AG04449 (cell line): ENCODE measurements at regions not wholly inside any gene's neighbourhood (a gene's known extent, or its start where the extent isn't known, plus 50 kb on each side); places are given as distances from the start of the nearest gene placed in this dataset.

ENCODE experiments used
- CTCF ChIA-PET: fragments of 350-600 bp; formaldehyde crosslinking; extraction: SDS; loops from one replicate; lab custom pipeline; 2021; ENCODE audit warnings: antibody characterized with exemption; lab: Yijun Ruan, JAX
- POLR2A ChIA-PET: fragments of 400-600, 350-600 bp; formaldehyde crosslinking; extraction: SDS; loops from one replicate; lab custom pipeline; 2020; ENCODE audit warnings: antibody characterized with exemption, inconsistent platforms; lab: Yijun Ruan, JAX
- DNase-seq: peaks from one replicate; pipeline ENCODE4 v3.0.0-alpha.2; 2010; ENCODE audit warnings: low read depth, low spot score
- H3K4me3 ChIP-seq: 2 replicates; pipeline ENCODE4 v1.5.1; 2011; ENCODE audit warnings: low read depth, mild to moderate bottlenecking, control low read depth, low read length
- CTCF ChIP-seq: IDR thresholded peaks from one replicate; pipeline ENCODE4 v1.5.1; 2011; ENCODE audit warnings: mild to moderate bottlenecking, moderate library complexity, low read length, control low read depth, inconsistent platforms; ENCODE audit not compliant: insufficient read depth; ENCODE audit errors: missing control alignments

DNA sequence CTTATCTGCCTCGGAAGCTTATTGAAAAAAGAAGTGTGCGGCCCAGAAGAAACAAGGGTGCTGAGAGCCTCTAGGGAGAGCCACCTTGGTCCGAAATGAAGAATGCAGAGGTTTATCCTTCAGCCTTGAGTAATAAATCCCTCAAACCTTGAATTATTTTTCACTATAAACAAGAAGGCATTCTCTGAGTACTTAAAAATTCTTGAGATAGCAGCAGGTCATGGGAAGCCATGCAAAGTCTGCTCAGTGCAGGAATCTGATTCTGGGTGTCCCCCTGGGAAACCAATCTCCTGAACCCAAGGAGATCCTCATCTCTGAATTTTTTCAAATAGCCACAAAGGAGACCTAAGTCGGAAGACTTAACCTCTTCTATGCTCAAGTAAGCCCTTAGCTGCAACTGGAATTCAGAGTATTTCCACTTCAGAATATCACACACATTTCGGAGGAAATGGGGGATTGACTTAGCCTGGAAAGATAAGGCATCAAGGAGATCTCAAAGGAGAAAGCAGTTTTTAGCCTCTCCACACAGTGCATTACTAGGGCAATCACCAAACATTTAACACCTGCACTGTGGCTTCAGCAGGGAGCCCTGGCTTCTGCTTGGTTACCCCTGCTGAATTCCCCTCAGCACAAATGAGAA is 365.0 kb downstream of the ETS1 start:
- no peak for TF ChIP-seq CTCF

DNA sequence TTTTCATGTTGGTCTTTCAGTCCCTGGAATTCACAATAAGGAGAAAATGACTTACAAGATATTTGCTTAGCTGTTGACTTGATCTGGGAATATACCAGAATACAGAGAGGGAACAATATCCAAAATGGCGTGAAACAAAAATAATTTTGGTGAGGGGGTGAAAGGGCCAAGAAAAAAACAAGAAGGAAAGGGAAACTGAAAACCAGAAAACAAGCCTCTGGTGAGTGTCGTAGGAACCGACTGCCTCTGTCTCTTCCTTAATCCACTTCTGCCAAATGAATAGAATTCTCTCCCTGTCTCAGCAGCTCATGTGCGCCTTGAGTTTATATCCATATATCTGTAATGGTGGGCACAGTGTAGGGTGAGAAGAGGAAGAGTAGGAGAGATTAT is 367.6 kb downstream of the ETS1 start:
- DNase-seq, result no peak
- no peak overlapping the region for H3K4me3 ChIP-seq
- POLR2A ChIA-PET, result no interaction called here
- TF ChIP-seq CTCF, result no peak
- CTCF ChIA-PET, result interaction anchor here (1.1 to 1.3 kb wide), 2 partner anchors 14 to 28 kb away, joined by 3 read pairs; no protein-coding TSS in a partner anchor

More for the DNA sequence above, 365.0 kb downstream of the ETS1 start:
- no peak for DNase-seq
- H3K4me3 ChIP-seq, result no peak overlapping the region
- ChIA-PET CTCF (no interaction called here), POLR2A (no interaction called here)

DNA sequence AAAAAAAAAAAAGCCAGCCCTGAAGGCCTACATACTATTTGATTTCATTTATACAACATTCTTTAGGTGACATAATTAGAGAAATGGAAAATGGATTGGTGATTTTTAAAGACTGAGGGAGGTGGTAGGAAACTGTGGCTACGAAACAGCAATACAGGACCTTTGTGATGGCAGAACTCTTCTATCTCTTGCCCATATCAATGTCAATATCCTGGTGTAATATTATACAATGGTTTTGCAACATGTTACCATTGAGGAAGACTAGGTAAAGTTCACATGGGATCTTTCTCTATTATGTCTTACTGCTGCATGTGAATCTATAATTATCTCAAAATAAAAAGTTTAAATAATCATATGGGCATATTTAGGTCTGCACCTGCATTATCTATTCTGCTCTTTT is 371.2 kb downstream of the ETS1 start:
- H3K4me3 ChIP-seq, result no peak overlapping the region
- POLR2A ChIA-PET, result no interaction called here
- CTCF ChIA-PET, result no interaction called here
- DNase-seq, result no peak
- TF ChIP-seq CTCF, result no peak

DNA sequence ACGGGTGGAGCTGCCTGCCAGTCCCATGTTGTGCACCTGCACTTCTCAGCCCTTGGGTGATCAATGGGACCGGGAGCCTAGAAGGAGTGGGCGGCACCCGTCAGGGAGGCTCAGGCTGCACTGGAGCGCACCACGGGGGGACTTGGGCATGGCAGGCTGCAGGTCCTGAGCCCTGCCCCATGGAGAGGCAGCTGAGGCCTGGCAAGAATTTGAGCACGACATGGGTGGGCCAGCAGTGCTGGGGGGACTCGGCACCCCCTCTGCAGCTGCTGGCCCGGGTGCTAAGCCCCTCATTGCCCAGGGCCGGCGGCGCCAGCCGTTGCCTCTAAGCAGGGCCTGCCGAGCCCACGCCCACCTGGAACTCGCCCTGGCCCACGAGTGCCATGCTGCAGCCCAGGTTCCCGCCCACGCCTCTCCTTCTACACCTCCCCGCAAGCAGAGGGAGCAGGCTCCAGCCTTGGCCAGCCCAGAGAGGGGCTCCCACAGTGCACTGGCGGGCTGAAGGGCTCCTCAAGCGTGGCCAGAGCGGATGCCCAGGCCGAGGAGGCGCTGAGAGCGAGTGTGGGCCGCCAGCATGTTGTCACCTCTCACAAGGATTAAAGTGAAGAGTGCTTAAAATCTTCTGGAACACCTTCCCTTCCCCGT is 372.0 kb downstream of the ETS1 start:
- TF ChIP-seq CTCF, result no peak
- CTCF ChIA-PET, result interaction anchor here (0.5 kb wide), 1 partner anchor 415 kb away, joined by 3 read pairs; no protein-coding TSS in a partner anchor
- POLR2A ChIA-PET, result no interaction called here
- no peak overlapping the region for H3K4me3 ChIP-seq
- no peak for DNase-seq

GRCh38 chr11:128214263-128214662 is 373.1 kb downstream of the ETS1 start:
- H3K4me3 ChIP-seq, result no peak overlapping the region
- no peak for TF ChIP-seq CTCF
- POLR2A ChIA-PET, result no interaction called here
- no peak for DNase-seq
- CTCF ChIA-PET, result no interaction called here

GRCh38 chr11:128213461-128213860 is 373.9 kb downstream of the ETS1 start:
- no peak overlapping the region for H3K4me3 ChIP-seq
- no peak for DNase-seq
- ChIA-PET CTCF (no interaction called here), POLR2A (interaction anchor here (0.7 kb wide), 1 partner anchor 13 kb away, joined by 3 read pairs; no protein-coding TSS in a partner anchor)
- no peak for TF ChIP-seq CTCF
